NCI-H82 (cell line): ENCODE measurements at regions not wholly inside any gene's neighbourhood (a gene's known extent, or its start where the extent isn't known, plus 50 kb on each side); places are given as distances from the start of the nearest gene placed in this dataset.
"Not testable (repeated sequence)": the region's sequence is repeated elsewhere in the genome, so short reads cannot be mapped to it uniquely, and the experiment has no call there.

Experiments used
- DNase-seq: peaks from one replicate; lab custom pipeline; 2025; lab: John Stamatoyannopoulos, UW

DNA sequence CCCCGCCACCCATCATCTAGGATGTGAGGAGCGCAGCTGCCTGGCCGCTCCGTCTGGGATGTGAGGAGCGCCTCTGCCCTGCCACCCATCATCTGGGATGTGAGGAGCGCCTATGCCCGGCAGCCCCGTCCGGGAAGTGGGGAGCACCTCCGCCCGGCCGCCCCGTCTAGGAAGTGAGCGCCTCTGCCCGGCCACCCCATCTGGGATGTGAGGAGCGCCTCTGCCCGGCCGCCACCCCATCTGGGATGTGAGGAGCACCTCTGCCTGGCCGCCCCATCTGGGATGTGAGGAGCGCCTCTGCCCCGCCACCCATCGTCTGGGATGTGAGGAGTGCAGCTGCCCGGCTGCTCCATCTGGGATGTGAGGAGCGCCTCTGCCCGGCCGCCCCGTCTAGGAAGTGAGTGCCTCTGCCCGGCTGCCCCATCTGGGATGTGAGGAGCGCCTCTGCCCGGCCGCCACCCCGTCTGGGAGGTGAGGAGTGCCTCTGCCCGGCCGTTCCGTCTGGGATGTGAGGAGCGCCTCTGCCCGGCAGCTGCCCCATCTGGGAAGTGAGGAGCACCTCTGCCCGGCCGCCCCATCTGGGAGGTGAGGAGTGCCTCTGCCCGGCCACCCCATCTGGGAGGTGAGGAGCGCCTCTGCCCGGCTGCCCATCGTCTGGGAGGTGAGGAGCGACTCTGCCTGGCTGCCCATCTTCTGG, 1086.5 kb downstream of the TYW1 start:
- not testable (repeated sequence) for DNase-seq

- no peak for DNase-seq
These were observed 1090.8 kb downstream of the TYW1 start for GRCh38 chr7:68087401-68087800.

GRCh38 chr7:68088879-68089278, 1092.2 kb downstream of the TYW1 start:
- DNase-seq, result no peak

- DNase-seq, result not testable (repeated sequence)
These were observed 1093.6 kb downstream of the TYW1 start for GRCh38 chr7:68090256-68090655.

GRCh38 chr7:68103319-68103718, 1106.7 kb downstream of the TYW1 start:
- DNase-seq, result no peak

GRCh38 chr7:68107261-68107660, 1110.6 kb downstream of the TYW1 start:
- DNase-seq, result no peak

DNA sequence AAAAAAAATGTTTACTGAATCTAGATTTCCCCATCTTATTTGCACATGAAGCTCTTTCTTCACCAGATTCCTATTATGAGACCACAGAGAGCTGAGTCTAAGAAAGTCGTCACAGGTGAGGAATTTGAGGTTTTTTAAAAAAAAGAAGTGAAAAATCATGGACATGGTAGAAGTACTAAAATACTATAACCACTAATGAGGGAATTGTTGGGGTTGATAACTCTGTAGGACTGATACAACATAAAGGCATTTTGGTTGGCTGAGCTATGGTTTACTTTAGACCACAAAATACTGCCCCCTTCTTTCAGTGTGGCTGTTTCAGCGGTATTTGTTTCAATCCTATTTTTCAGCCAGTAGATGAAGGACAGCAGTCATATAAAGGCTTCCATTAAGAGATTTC, 1111.3 kb downstream of the TYW1 start:
- no peak for DNase-seq

DNA sequence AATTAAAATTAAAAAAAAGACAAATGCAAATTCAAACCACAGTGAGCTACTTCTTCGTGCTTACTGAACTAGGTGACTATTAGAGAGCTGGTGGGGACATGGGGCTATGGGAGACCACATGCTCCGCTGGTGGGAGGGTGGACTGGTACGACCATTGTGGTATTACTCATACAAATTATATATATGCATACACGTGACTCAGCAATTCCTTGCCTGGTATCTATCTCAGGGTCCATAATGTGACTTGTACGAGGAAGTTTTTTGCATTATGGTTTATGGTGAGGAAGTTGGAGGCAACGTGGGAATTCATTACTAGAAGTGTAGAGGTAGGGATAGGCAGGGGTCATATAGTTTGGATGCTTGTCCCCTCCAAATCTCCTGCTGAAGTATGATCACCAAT, 1112.7 kb downstream of the TYW1 start:
- no peak for DNase-seq

DNA sequence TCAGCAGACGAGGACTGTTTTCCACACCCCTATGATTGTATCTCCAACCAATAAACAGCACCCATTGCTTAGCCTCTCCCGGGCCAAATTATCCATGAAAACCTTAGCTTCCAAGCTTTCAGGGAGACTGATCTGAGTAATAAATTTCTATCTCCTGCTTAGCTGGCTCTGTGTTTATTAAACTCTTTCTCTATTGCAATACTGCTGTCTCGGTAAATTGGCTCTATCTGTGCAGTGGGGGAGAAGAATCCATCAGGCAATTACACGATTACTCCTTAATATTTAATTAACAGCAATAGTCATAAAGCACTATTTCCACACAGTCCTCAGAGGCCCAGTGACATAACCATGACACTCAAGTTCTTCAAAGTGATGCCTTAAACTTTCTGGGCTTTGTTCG, 1122.8 kb downstream of the TYW1 start:
- no peak for DNase-seq

DNA sequence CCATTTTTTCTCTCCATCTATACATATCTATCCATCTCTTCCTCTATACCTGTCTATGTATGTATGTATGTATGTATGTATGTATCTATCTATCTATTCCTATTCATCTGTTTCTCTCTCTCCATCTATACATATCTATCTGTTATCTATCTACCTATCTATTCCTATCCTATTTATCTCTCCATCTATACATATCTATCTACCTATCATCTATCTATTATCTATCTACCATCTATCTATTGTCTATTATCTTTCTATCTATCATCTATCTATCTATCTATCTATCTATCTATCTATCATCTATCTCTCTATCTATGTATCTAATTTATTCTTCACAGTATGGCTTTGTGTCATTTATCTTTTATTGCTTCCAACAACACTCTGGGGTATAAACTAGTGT, 1124.4 kb downstream of the TYW1 start:
- DNase-seq, result no peak

GRCh38 chr7:68121655-68122054, 1125.0 kb downstream of the TYW1 start:
- DNase-seq, result no peak

DNA sequence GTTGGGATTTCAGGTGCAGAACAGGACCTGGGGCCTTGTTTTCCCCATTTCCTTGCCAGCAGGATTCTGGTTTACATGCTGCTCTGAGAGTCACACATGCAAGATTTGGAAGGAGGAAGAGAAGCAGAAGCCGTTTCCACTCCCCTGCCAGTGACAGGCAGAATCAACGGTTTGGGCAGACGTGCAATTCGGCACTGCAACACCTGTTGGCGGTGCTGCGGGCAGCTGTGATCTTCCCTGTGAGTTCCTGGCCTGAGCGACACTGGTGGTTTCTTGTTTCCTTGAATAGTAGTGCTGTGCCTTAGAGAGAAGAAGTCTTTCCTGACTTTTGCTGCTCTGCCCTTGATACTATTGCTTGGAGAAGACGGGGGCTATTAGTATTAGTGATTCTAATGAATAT, 1126.2 kb downstream of the TYW1 start:
- no peak for DNase-seq

DNA sequence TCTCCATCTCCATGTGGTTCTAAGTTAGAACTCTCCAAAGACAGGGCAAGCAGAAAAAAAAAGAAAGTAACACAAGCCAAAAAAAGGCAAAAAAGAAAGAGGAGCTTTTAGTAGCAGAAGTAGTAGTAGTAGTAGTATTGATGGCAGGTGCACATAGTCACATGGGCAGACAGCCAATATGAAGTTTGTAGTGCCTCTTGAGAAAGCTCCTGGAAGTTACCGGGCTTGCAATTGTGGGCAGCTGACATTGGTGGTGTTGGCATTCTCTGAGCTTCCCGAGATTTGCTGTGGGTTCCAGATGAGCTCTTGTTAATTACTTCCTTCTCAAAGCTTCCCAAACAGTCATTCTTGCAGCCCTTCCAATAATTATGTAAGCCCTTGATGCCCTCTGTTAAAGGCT, 1128.5 kb downstream of the TYW1 start:
- no peak for DNase-seq

GRCh38 chr7:68133045-68133444, 1136.4 kb downstream of the TYW1 start:
- DNase-seq, result no peak

DNA sequence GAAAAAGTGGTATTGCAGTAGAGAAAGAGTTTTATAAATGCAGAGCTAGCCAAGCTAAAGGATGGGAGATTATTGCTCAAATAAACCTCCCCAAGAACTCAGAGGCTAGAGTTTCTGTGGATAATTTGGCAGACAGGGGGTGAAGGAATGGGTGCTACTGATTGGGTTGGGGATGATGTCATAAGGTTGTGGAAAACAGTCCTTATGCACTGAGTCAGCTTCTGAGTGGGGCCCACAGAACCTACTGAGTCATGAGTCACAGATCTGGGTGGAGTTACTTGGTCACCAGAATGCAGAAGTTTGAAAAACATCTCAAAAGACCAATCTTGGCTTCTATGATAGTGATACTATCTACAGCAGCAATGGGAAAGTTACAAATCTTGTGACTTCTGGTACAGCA, 1146.7 kb downstream of the TYW1 start:
- DNase-seq, result no peak

- DNase-seq, result no peak
These were observed 1150.3 kb downstream of the TYW1 start for GRCh38 chr7:68146983-68147382.

DNA sequence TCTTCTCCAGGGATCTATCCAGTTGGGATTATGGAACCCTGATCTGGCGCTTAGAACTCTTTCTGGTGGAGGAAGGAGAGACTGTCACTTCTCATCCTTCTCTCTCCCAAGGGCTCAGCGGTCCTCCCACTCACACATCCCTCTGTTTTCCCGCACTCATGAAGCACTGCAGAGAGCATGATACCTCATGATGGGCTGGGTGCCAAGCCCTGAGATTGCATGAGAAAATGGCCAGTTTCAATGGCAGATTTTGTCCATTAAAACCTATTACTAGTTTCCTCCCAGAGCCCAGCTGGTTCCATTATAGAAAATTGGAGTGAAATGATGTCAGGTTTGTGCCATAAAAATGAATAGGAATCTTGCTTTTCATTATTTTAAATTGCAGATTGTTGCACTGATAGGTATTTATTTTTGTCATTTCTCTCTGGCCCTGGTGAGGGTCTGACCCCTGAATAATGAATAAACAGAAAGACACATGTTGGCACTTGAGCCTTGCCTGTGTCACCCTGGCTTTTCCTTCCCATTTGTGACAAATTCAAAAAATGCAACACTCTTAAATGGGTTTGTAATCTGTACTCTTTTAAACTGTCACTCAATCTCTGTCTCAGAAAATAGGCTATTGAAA, 1151.1 kb downstream of the TYW1 start:
- no peak for DNase-seq

- DNase-seq, result no peak
These were observed 1151.8 kb downstream of the TYW1 start for GRCh38 chr7:68148440-68148839.

DNA sequence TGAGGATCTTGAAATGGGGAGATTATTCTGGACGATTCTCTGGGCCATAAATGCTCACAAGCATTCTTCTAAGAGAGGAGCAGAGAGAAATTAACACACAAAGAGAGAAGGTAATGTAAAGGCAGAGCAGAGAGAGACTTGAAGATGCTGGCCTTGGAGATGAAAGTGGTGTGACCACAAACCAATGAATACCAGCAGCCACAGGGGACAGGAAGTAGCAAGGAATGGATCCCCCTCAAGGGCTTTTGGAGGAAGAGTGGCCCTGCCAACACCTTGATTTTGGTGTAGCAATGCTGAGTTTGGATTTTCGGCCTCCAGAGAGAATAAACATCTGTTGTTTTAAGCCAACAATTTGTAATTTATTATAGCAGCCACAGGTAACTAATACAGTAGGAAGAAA, 1155.6 kb downstream of the TYW1 start:
- no peak for DNase-seq

GRCh38 chr7:68155676-68156075, 1159.0 kb downstream of the TYW1 start:
- no peak for DNase-seq

- no peak for DNase-seq
These were observed 1162.2 kb downstream of the TYW1 start for GRCh38 chr7:68158686-68159295.

- no peak for DNase-seq
These were observed 1166.1 kb downstream of the TYW1 start for GRCh38 chr7:68162712-68163111.

GRCh38 chr7:68166525-68166924, 1169.9 kb downstream of the TYW1 start:
- DNase-seq, result peak; percentile 94

DNA sequence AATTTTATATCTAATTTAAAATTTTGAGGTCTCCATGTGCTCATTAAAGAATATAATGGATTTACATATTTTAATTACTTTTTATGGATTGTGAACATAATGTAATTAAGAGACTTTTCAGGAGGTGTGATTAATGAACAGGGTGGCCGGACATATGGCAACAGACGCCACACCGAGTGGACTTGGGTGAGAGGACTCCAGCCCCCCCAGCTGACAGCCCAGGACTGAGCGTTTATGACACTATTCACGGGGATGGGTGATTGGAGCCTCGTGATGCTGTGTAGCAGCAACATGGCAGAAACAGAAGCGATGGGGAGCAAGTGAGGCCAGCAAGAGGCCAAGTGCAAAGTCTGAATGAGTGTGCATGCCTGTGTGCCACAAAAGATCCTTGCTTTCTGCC, 1176.9 kb downstream of the TYW1 start:
- DNase-seq, result peak; percentile 87
